ENCODE measurements at regions not wholly inside any gene's neighbourhood (a gene's known extent, or its start where the extent isn't known, plus 50 kb on each side); places are given as distances from the start of the nearest gene placed in this dataset.

- no peak for DNase-seq (ENCODE audit: low read depth)
- TF ChIP-seq CTCF (conservative IDR thresholded peaks at IDR 0.05; ENCODE audit: low read depth, low read length) = no peak
- no peak overlapping the region for H3K4me3 ChIP-seq (ENCODE audit: low read depth, low read length)
Observed at GRCh38 chr2:221073326-221074049, 498.6 kb downstream of the EPHA4 start.

DNA sequence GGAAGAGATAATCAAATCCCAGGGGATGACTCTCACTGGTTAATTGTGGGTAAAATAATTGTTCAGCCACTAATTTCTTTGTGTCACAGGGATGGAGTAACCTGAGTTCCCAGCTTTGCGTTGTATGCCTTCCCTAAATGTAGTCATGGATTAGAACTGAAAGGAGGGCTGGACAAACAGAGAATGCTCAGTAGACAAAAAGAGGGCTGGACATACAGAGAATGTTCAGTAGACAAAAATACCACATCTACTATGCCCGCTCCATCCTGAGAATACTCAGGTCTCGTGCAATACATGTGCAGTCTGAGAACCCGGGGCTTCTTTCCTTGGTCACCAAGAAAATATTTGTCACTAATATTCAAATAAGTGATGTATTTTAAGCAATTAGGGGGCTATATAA lies 497.9 kb downstream of the EPHA4 start:
- no peak for DNase-seq (ENCODE audit: low read depth)
- H3K4me3 ChIP-seq (ENCODE audit: low read depth, low read length) = no peak overlapping the region
- no peak for TF ChIP-seq CTCF (conservative IDR thresholded peaks at IDR 0.05; ENCODE audit: low read depth, low read length)

- no peak for TF ChIP-seq CTCF (conservative IDR thresholded peaks at IDR 0.05; ENCODE audit: low read depth, low read length)
- peak; percentile 81 for DNase-seq (ENCODE audit: low read depth)
- no peak overlapping the region for H3K4me3 ChIP-seq (ENCODE audit: low read depth, low read length)
Observed at GRCh38 chr2:221075203-221075602, 496.9 kb downstream of the EPHA4 start.

GRCh38 chr2:221077251-221077650 lies 494.9 kb downstream of the EPHA4 start:
- no peak overlapping the region for H3K4me3 ChIP-seq (ENCODE audit: low read depth, low read length)
- no peak for DNase-seq (ENCODE audit: low read depth)
- no peak for TF ChIP-seq CTCF (conservative IDR thresholded peaks at IDR 0.05; ENCODE audit: low read depth, low read length)

DNA sequence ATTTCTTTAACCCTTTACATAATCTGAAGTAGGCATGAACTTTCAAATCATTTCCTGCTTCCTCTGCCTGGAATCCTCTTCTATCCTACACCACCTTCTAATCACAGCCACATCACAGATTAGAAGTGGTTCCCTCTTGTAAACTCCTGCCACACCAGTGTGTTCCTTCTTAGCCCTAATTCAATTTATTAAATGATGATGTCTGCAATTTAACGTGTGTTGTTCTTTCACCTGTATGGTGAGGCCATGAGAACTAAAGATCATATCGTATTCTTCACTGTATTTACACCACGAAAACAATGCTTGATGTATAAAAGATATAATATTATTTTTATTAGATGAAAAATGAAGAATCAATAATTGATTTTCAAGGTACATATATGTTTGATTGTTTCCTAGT lies 494.3 kb downstream of the EPHA4 start:
- no peak for DNase-seq (ENCODE audit: low read depth)
- no peak for TF ChIP-seq CTCF (conservative IDR thresholded peaks at IDR 0.05; ENCODE audit: low read depth, low read length)
- no peak overlapping the region for H3K4me3 ChIP-seq (ENCODE audit: low read depth, low read length)

DNA sequence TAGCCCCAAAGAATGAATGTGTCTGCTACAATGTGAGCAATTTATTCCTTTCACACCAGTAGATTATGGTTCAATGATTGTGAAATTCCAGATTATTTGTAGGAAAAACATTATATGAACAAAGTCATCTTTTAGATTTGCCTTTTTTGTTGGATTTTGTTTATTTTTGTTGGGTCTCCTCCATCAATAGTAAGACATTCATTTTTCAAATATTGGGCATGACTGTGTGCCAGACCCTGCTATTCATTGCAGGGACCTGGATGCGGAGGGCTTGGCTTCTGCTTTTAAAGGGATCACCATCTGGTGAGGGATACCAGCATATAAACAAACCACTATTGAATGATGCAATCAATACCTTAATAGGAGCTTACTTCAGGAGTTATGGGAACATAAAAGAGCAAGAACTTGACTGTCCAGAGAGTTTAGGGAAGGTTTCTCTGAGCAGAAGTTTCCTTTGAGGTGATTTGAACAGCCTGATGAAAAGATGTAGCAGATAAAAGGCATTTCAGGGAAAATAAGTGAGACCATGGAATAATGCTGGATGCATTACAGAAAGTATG lies 486.7 kb downstream of the EPHA4 start:
- TF ChIP-seq CTCF (conservative IDR thresholded peaks at IDR 0.05; ENCODE audit: low read depth, low read length) = no peak
- DNase-seq (ENCODE audit: low read depth) = no peak
- H3K4me3 ChIP-seq (ENCODE audit: low read depth, low read length) = no peak overlapping the region

DNA sequence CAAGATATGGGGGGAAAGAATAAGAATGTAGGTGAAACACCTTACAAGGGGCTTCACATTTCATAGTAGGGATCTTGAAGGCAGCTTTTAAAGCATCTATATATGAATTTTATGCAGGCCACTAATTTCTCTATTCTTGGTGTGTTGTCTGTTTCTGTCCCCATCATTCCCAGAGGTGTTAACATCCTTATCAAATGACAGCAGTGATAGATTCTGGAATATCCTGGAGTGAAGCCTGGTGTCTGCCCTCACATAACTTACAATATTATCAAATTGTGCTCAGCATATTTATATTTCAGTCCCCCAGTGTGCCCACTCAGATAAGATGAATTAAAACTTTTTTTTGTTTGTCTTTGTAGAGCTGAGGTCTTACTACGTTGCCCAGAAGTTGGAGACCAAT lies 486.2 kb downstream of the EPHA4 start:
- DNase-seq (ENCODE audit: low read depth) = no peak
- no peak for TF ChIP-seq CTCF (conservative IDR thresholded peaks at IDR 0.05; ENCODE audit: low read depth, low read length)
- H3K4me3 ChIP-seq (ENCODE audit: low read depth, low read length) = no peak overlapping the region

Data from choroid plexus epithelial cell (primary cell).